Lower leg skin (tissue), 4 donors: ENCODE measurements at regions not wholly inside any gene's neighbourhood (a gene's known extent, or its start where the extent isn't known, plus 50 kb on each side); places are given as distances from the start of the nearest gene placed in this dataset.

ENCODE experiments used
- DNase-seq, 2 donors: peaks; one replicate each; pipeline ENCODE4 v3.0.0-alpha.2; 2019; ENCODE audit warnings: low spot score in 2 of 2
- H3K4me3 ChIP-seq: fragments of 200-600 bp; sonication (generic); 2 replicates; pipeline ENCODE4 v1.5.1; 2017; ENCODE audit warnings: mild to moderate bottlenecking, low read depth; ENCODE audit not compliant: poor library complexity, severe bottlenecking
- CTCF ChIP-seq, 3 donors: fragments of 450-650 bp; IDR thresholded peaks; one replicate each; pipeline ENCODE4 v1.5.1; 2016; ENCODE audit warnings: antibody characterized with exemption in 3 of 3, mild to moderate bottlenecking in 3 of 3, moderate library complexity in 2 of 3
- POLR2A ChIP-seq, 2 donors: fragments of 450-650 bp; IDR thresholded peaks; one replicate each; pipeline ENCODE4 v1.6.1; 2016 to 2017; ENCODE audit warnings: antibody characterized with exemption in 2 of 2, mild to moderate bottlenecking in 1 of 2, moderate library complexity in 1 of 2
- WGBS, 2 donors: methylation state at CpG; one replicate each; pipeline ENCODE4 v1.1.5; 2018; 5-methylcytosine and 5-hydroxymethylcytosine counted together
- intact Hi-C: fragments of 100-400 bp; cut with DNase I; formaldehyde crosslinking; loops from one replicate; pipeline ENCODE4 v1.15.0; 2023; ENCODE audit warnings: low total_unique reads

DNA sequence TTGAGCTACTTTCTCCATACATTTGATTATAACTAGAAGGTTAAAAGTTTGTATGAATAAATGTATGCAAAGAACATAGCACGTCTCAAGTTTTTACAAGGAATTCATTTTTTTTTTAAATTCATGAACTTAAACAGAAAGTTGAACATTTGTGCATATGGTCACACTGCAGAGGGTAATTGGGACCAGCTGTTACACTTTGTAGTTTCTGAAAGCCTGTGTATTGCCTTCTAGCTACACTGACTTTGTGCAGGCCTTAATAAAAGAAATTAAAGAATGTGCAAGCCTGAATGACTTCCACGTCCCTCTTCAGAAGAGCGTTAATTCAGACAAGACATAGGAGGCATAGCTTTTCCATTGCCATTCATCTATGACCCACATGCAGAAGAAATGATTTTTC is 153.1 kb upstream of the PCDH18 start:
- WGBS, 2 donors = 61 to 64% methylated on average over 3 of the region's 3 CpGs
- intact Hi-C loops = no loop called here
- no peak for DNase-seq
- no peak for TF ChIP-seq CTCF (IDR thresholded peaks at IDR 0.05)
- TF ChIP-seq POLR2A (IDR thresholded peaks at IDR 0.05) = no peak
- no peak overlapping the region for H3K4me3 ChIP-seq

DNA sequence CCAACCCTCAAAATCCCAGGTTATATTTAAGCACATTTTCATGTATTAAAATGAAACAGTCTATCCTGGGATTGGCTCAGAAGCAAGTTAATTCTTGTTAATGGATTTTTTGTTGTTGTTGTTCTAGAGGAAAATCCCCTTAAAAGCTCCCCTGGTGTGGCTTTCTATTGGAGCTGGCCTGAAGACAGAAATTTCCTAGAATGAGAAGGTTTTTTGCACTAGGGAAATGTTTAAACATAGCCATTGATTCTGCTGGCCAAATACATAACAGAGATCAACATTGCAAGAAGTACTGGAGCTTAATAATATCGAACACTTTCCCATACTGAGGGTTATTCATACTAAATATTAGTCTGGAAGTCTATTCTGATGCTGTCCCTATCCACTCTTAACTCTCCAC is 148.8 kb upstream of the PCDH18 start:
- intact Hi-C loops = no loop called here
- no peak overlapping the region for H3K4me3 ChIP-seq
- WGBS, 2 donors = 42 to 68% methylated on average over 1 of the region's 1 CpG
- no peak for TF ChIP-seq POLR2A (IDR thresholded peaks at IDR 0.05)
- no peak for TF ChIP-seq CTCF (IDR thresholded peaks at IDR 0.05)
- no peak for DNase-seq

- no peak for TF ChIP-seq CTCF (IDR thresholded peaks at IDR 0.05)
- no peak for TF ChIP-seq POLR2A (IDR thresholded peaks at IDR 0.05)
- 45 to 55% methylated on average over 1 of the region's 1 CpG for WGBS, 2 donors
- intact Hi-C loops = no loop called here
Observed at GRCh38 chr4:137678796-137679195, 146.5 kb upstream of the PCDH18 start.

DNA sequence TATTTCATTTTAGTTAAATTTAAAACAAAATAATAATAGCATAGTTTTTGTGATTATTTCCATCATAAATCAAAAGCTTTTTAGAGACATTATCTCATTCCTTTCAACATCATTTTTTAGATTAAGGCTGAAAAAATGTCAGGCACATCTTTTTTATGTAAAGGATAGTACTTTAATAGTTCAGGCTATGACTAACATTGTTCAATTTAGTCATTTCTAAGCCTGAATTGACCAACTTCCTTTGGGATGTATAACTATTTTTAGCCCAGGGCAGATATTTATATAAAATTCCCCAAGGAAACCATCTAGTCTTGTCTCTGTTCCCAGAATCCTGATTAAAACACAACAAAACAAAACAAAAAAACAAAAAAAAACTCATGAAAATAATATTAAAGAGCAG is 145.6 kb upstream of the PCDH18 start:
- H3K4me3 ChIP-seq = no peak overlapping the region
- no peak for DNase-seq
- TF ChIP-seq CTCF (IDR thresholded peaks at IDR 0.05) (no peak), POLR2A (IDR thresholded peaks at IDR 0.05) (no peak)
- intact Hi-C loops = no loop called here

More at GRCh38 chr4:137678796-137679195, 146.5 kb upstream of the PCDH18 start:
- DNase-seq = no peak
- no peak overlapping the region for H3K4me3 ChIP-seq

GRCh38 chr4:137676357-137676998 is 144.2 kb upstream of the PCDH18 start:
- no peak overlapping the region for H3K4me3 ChIP-seq
- intact Hi-C loops = no loop called here
- DNase-seq = no peak
- WGBS, 2 donors = 91 to 98% methylated on average over 1 of the region's 1 CpG
- TF ChIP-seq POLR2A (IDR thresholded peaks at IDR 0.05) = no peak
- TF ChIP-seq CTCF (IDR thresholded peaks at IDR 0.05) = no peak

DNA sequence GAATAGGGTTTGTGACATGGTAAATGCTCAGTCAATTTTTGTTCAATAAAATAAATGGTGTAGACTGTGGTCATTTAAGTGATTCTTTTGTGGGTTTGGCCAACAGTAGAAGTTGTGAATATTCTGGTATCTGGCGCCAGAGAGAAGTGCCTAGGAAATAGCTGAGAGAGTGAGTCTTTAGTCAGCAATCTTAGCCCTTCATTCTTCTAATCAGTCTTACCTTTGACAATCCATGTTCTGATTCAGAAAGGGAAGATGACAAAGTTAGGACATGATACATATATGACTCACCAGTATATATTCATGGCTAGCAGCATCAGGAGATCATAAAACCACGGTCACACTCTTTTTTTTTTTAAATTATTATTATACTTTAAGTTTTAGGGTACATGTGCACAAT is 141.8 kb upstream of the PCDH18 start:
- TF ChIP-seq POLR2A (IDR thresholded peaks at IDR 0.05) = no peak
- no peak for TF ChIP-seq CTCF (IDR thresholded peaks at IDR 0.05)
- H3K4me3 ChIP-seq = no peak overlapping the region
- WGBS, 2 donors = 73 to 81% methylated on average over 2 of the region's 2 CpGs
- DNase-seq = no peak
- intact Hi-C loops = no loop called here
